H1 (cell line): ENCODE measurements at regions not wholly inside any gene's neighbourhood (a gene's known extent, or its start where the extent isn't known, plus 50 kb on each side); places are given as distances from the start of the nearest gene placed in this dataset.

ENCODE experiments used
- CTCF ChIA-PET: fragments of 300-600 bp; sonication (Branson Sonifier 250); formaldehyde crosslinking; loops from one replicate; lab custom pipeline; 2021; ENCODE audit not compliant: partially characterized antibody; lab: Charles Lee
- POLR2A ChIA-PET: fragments of 300-600 bp; sonication (Branson Sonifier 250); formaldehyde crosslinking; loops from one replicate; lab custom pipeline; 2021; ENCODE audit warnings: inconsistent platforms; ENCODE audit not compliant: partially characterized antibody; lab: Charles Lee
- DNase-seq, 2 experiments: peaks; one replicate each; pipeline versions ENCODE4 v3.0.0 to v3.0.0-alpha.2; 2010 to 2022; ENCODE audit warnings: low spot score in 2 of 2, low read depth in 1 of 2, mixed read lengths in 1 of 2
- FAIRE-seq: peaks from 2 replicates; lab custom pipeline; 2011; peaks lifted over from hg19 to GRCh38; lab: Jason Lieb, UNC
- H2AFZ ChIP-seq: 2 replicates; pipeline ENCODE4 v1.8.1; 2012; ENCODE audit warnings: low read length, inconsistent platforms
- H2AK5ac ChIP-seq: 2 replicates; pipeline ENCODE4 v1.6.1; 2013; ENCODE audit warnings: low read depth, low read length
- H2BK120ac ChIP-seq: replicated peaks from 2 replicates; pipeline ENCODE3; 2013; ENCODE audit warnings: low read depth, low read length, inconsistent platforms
- H2BK12ac ChIP-seq: 2 replicates; pipeline ENCODE4 v1.6.1; 2013; ENCODE audit warnings: low read depth, low read length
- H2BK15ac ChIP-seq: 2 replicates; pipeline ENCODE4 v1.6.1; 2013; ENCODE audit warnings: low read length
- H2BK20ac ChIP-seq: 2 replicates; pipeline ENCODE4 v1.6.1; 2013; ENCODE audit warnings: low read length
- H2BK5ac ChIP-seq: 2 replicates; pipeline ENCODE4 v1.6.1; 2013; ENCODE audit warnings: low read depth, low read length
- H3K14ac ChIP-seq: 2 replicates; pipeline ENCODE4 v1.6.1; 2013; ENCODE audit warnings: inconsistent platforms; ENCODE audit not compliant: insufficient read length
- H3K18ac ChIP-seq: 2 replicates; pipeline ENCODE4 v1.6.1; 2013; ENCODE audit warnings: low read length; ENCODE audit errors: extremely low read depth
- H3K23ac ChIP-seq: 2 replicates; pipeline ENCODE4 v1.6.1; 2013; ENCODE audit warnings: inconsistent platforms; ENCODE audit not compliant: insufficient read length
- H3K23me2 ChIP-seq: 2 replicates; pipeline ENCODE4 v1.6.1; 2013; ENCODE audit warnings: low read depth, low read length
- H3K27ac ChIP-seq: 2 replicates; pipeline ENCODE4 v1.6.1; 2011; ENCODE audit warnings: low read depth, low read length, inconsistent platforms
- H3K27me3 ChIP-seq, 4 experiments: replicated peaks in 1 of 4; 1 replicate in 1 of 4; 2 replicates in 3 of 4; pipeline versions ENCODE4 v1.6.1 to v1.8.1; 2011 to 2013; ENCODE audit warnings: low read length in 3 of 4, mild to moderate bottlenecking in 3 of 4, inconsistent platforms in 2 of 4, mixed read lengths in 2 of 4, moderate library complexity in 1 of 4; ENCODE audit not compliant: control insufficient read depth in 3 of 4, insufficient read depth in 3 of 4; ENCODE audit errors: extremely low read depth in 1 of 4
- H3K36me3 ChIP-seq, 4 experiments: 2 replicates each; pipeline versions ENCODE4 v1.6.1 to v1.8.1; 2011 to 2013; ENCODE audit warnings: mild to moderate bottlenecking in 4 of 4, low read length in 3 of 4, moderate library complexity in 2 of 4, control low read depth in 1 of 4, inconsistent platforms in 1 of 4; ENCODE audit not compliant: insufficient read depth in 4 of 4, control insufficient read depth in 2 of 4
- H3K4ac ChIP-seq: replicated peaks from 2 replicates; pipeline ENCODE3; 2013; ENCODE audit warnings: low read length, low read depth, mixed read lengths, inconsistent platforms; ENCODE audit not compliant: insufficient read length
- H3K4me1 ChIP-seq, 4 experiments: replicated peaks in 1 of 4; 1 replicate in 1 of 4; 2 replicates in 3 of 4; pipeline versions ENCODE4 v1.6.1 to v1.8.1; 2011 to 2013; ENCODE audit warnings: low read length in 3 of 4, inconsistent platforms in 2 of 4, mixed read lengths in 1 of 4; ENCODE audit not compliant: insufficient read depth in 4 of 4, control insufficient read depth in 3 of 4
- H3K4me2 ChIP-seq, 2 experiments: 2 replicates each; pipeline versions ENCODE4 v1.6.1 to v1.8.1; 2011 to 2013; ENCODE audit warnings: low read depth in 2 of 2, low read length in 2 of 2, control low read depth in 1 of 2, inconsistent platforms in 1 of 2, mild to moderate bottlenecking in 1 of 2; ENCODE audit not compliant: insufficient read depth in 1 of 2
- H3K4me3 ChIP-seq, 4 experiments: fragments of 200-600, 300-600 bp in 1 of 4; sonication (generic), shearing (Covaris generic), sonication (Bioruptor Twin) in 1 of 4; 2 replicates each; pipeline versions ENCODE4 v1.5.1 to v1.8.1; 2011 to 2016; ENCODE audit warnings: low read length in 4 of 4, low read depth in 3 of 4, control low read depth in 2 of 4, inconsistent platforms in 2 of 4, mild to moderate bottlenecking in 2 of 4, mixed read lengths in 1 of 4, moderate library complexity in 1 of 4; ENCODE audit not compliant: insufficient read depth in 2 of 4; ENCODE audit errors: extremely low read depth in 1 of 4
- H3K56ac ChIP-seq: replicated peaks from 2 replicates; pipeline ENCODE3; 2013; ENCODE audit warnings: low read depth, mild to moderate bottlenecking, mixed read lengths, low read length, inconsistent platforms; ENCODE audit not compliant: insufficient read length
- H3K79me1 ChIP-seq: 2 replicates; pipeline ENCODE4 v1.6.1; 2013; ENCODE audit warnings: low read depth, low read length, control low read depth
- H3K79me2 ChIP-seq, 2 experiments: 2 replicates each; pipeline versions ENCODE4 v1.6.1 to v1.8.1; 2012 to 2013; ENCODE audit warnings: low read length in 2 of 2, mild to moderate bottlenecking in 2 of 2, inconsistent platforms in 1 of 2; ENCODE audit not compliant: insufficient read depth in 2 of 2, control insufficient read depth in 1 of 2
- H3K9ac ChIP-seq, 4 experiments: replicated peaks in 1 of 4; 1 replicate in 1 of 4; 2 replicates in 3 of 4; pipeline versions ENCODE4 v1.6.1 to v1.8.1; 2011 to 2013; ENCODE audit warnings: low read depth in 3 of 4, low read length in 3 of 4, control low read depth in 2 of 4, mild to moderate bottlenecking in 2 of 4, moderate library complexity in 2 of 4, inconsistent platforms in 1 of 4; ENCODE audit errors: extremely low read depth in 1 of 4
- H3K9me3 ChIP-seq, 2 experiments: 2 replicates each; pipeline versions ENCODE4 v1.6.1 to v1.8.1; 2012 to 2013; ENCODE audit warnings: mild to moderate bottlenecking in 2 of 2, moderate library complexity in 2 of 2, control low read depth in 1 of 2, inconsistent platforms in 1 of 2, low read depth in 1 of 2, low read length in 1 of 2, mixed read lengths in 1 of 2; ENCODE audit not compliant: insufficient read depth in 2 of 2
- H4K20me1 ChIP-seq, 2 experiments: replicated peaks in 1 of 2; 2 replicates each; pipeline versions ENCODE3 to v1.8.1; 2011 to 2013; ENCODE audit warnings: inconsistent platforms in 2 of 2, low read length in 2 of 2, mild to moderate bottlenecking in 1 of 2; ENCODE audit not compliant: insufficient read depth in 2 of 2, control insufficient read depth in 1 of 2
- H4K5ac ChIP-seq: 2 replicates; pipeline ENCODE4 v1.6.1; 2013; ENCODE audit warnings: low read length, low read depth, mixed read lengths, inconsistent platforms; ENCODE audit not compliant: insufficient read length
- H4K8ac ChIP-seq: 2 replicates; pipeline ENCODE4 v1.8.0; 2013; ENCODE audit warnings: mild to moderate bottlenecking, moderate library complexity, low read length, inconsistent platforms; ENCODE audit not compliant: insufficient read depth; ENCODE audit errors: extremely low read depth
- H4K91ac ChIP-seq: replicated peaks from 2 replicates; pipeline ENCODE3; 2013; ENCODE audit warnings: low read length, mixed read lengths, inconsistent platforms; ENCODE audit not compliant: insufficient read length
- BCL11A ChIP-seq, 2 experiments: IDR thresholded peaks; one replicate each; pipeline ENCODE4 v1.6.1; 2011; ENCODE audit warnings: low read depth in 2 of 2, low read length in 2 of 2, mild to moderate bottlenecking in 2 of 2
- CBX8 ChIP-seq: fragments of 300-800, 300-1000 bp; sonication (generic); IDR thresholded peaks from 2 replicates; pipeline ENCODE4 v1.7.1; 2016; ENCODE audit warnings: low read depth, low read length, borderline replicate concordance
- EZH2 ChIP-seq: fragments of 200-600 bp; sonication (generic); IDR thresholded peaks from 2 replicates; pipeline ENCODE4 v1.7.1; 2012; ENCODE audit warnings: low read depth, mild to moderate bottlenecking, moderate library complexity, low read length, inconsistent platforms; ENCODE audit not compliant: severe bottlenecking
- GTF2F1 ChIP-seq: IDR thresholded peaks from 2 replicates; pipeline ENCODE4 v1.6.1; 2012; ENCODE audit warnings: low read depth, low read length, improper control_type of control experiment, borderline replicate concordance
- JUN ChIP-seq: IDR thresholded peaks from 2 replicates; pipeline ENCODE4 v1.6.1; 2011; ENCODE audit warnings: low read depth, mild to moderate bottlenecking, improper control_type of control experiment, low read length
- MAFK ChIP-seq: IDR thresholded peaks from 2 replicates; pipeline ENCODE4 v1.6.1; 2012; ENCODE audit warnings: low read depth, mild to moderate bottlenecking, improper control_type of control experiment, low read length
- NRF1 ChIP-seq: IDR thresholded peaks from 2 replicates; pipeline ENCODE4 v1.6.1; 2011; ENCODE audit warnings: mild to moderate bottlenecking, low read depth, low read length, improper control_type of control experiment
- POLR2A ChIP-seq, 2 experiments: IDR thresholded peaks; 1 replicate in 1 of 2; 2 replicates in 1 of 2; pipeline ENCODE4 v1.6.1; 2011; ENCODE audit warnings: low read depth in 2 of 2, low read length in 2 of 2, mild to moderate bottlenecking in 2 of 2; ENCODE audit errors: control extremely low read depth in 1 of 2
- SAP30 ChIP-seq: fragments of 300-600 bp; sonication (generic); IDR thresholded peaks from 2 replicates; pipeline ENCODE4 v1.7.1; 2012; ENCODE audit warnings: low read length, moderate library complexity, mild to moderate bottlenecking, inconsistent platforms; ENCODE audit not compliant: insufficient read depth, insufficient replicate concordance
- SIRT6 ChIP-seq: IDR thresholded peaks from one replicate; pipeline ENCODE4 v1.7.1; 2012; ENCODE audit warnings: low read length, inconsistent platforms
- SRF ChIP-seq: IDR thresholded peaks from 2 replicates; pipeline ENCODE4 v1.6.1; 2011; ENCODE audit warnings: mild to moderate bottlenecking, low read depth, low read length, moderate library complexity
- YY1 ChIP-seq: IDR thresholded peaks from 2 replicates; pipeline ENCODE4 v1.6.1; 2011; ENCODE audit warnings: low read depth, mild to moderate bottlenecking, low read length
- ZNF274 ChIP-seq: IDR thresholded peaks from 2 replicates; pipeline ENCODE4 v1.7.0; 2012; ENCODE audit warnings: low read length, borderline replicate concordance; ENCODE audit errors: extremely low read depth
- WGBS, 2 experiments: shearing (Covaris generic) in 1 of 2; methylation state at CpG; one replicate each; pipeline versions ENCODE4 v1.1.6 to v1.1.7; 2013 to 2015; ENCODE audit warnings: low lambda C conversion rate in 2 of 2, mixed read lengths in 2 of 2, inconsistent platforms in 1 of 2, low coverage in 1 of 2, missing lambda C conversion rate in 1 of 2; ENCODE audit not compliant: insufficient replicate concordance in 2 of 2, insufficient coverage in 1 of 2, insufficient read length in 1 of 2; ENCODE audit errors: extremely low coverage in 1 of 2, missing lambda C conversion rate in 1 of 2; 5-methylcytosine and 5-hydroxymethylcytosine counted together

GRCh38 chr13:34166406-34166805 is 348.5 kb downstream of the RFC3 start:
- H2AFZ ChIP-seq = no peak overlapping the region
- no peaks in the 10 kb centered on the region for H3K36me3 ChIP-seq
- no peaks in the 10 kb centered on the region for H3K27me3 ChIP-seq
- TF ChIP-seq SRF (no peak), POLR2A (IDR thresholded peaks at IDR 0.05; ENCODE audit: control extremely low read depth in 1 of 2, low read depth in 2 of 2, low read length in 2 of 2) (no peak), JUN (no peak), SAP30 (no peak), NRF1 (no peak), MAFK (no peak), ZNF274 (no peak), EZH2 (no peak), BCL11A (IDR thresholded peaks at IDR 0.05; ENCODE audit: low read depth in 2 of 2, low read length in 2 of 2) (no peak), GTF2F1 (no peak), CBX8 (no peak), YY1 (no peak), SIRT6 (no peak)
- H2AK5ac ChIP-seq = no peak overlapping the region
- H3K4ac ChIP-seq = no peak overlapping the region
- no peak overlapping the region for H3K14ac ChIP-seq
- no peak for FAIRE-seq
- no peak overlapping the region for H2BK20ac ChIP-seq
- H2BK12ac ChIP-seq = no peak overlapping the region
- H2BK120ac ChIP-seq = no peak overlapping the region
- no peaks in the 10 kb centered on the region for H3K79me2 ChIP-seq
- H3K4me1 ChIP-seq = peaks cover 0 to 10% (median 4%) of the 10 kb centered on the region in 4 experiments; a peak in 3 of 7 replicates
- POLR2A ChIA-PET = no interaction called here
- no peaks in the 10 kb centered on the region for H3K9me3 ChIP-seq
- no peak overlapping the region for H3K4me2 ChIP-seq
- no peak overlapping the region for H4K8ac ChIP-seq
- no peak overlapping the region for H3K56ac ChIP-seq
- no peak overlapping the region for H3K18ac ChIP-seq
- H3K4me3 ChIP-seq = no peak overlapping the region
- H3K9ac ChIP-seq = no peak overlapping the region
- H3K23ac ChIP-seq = no peak overlapping the region
- no peak for DNase-seq
- no peak overlapping the region for H2BK15ac ChIP-seq
- H4K5ac ChIP-seq = no peak overlapping the region
- no peak overlapping the region for H3K27ac ChIP-seq
- no peaks in the 10 kb centered on the region for H3K79me1 ChIP-seq
- H2BK5ac ChIP-seq = no peak overlapping the region
- WGBS, 2 experiments = 88% methylated on average over 2 of the region's 2 CpGs; no CpG with 5 or more reads in 1 of the 2 experiments
- no peaks in the 10 kb centered on the region for H3K23me2 ChIP-seq
- H4K91ac ChIP-seq = no peak overlapping the region
- no peaks in the 10 kb centered on the region for H4K20me1 ChIP-seq
- CTCF ChIA-PET = no interaction called here
